GM19372 (cell line): ENCODE measurements at regions not wholly inside any gene's neighbourhood (a gene's known extent, or its start where the extent isn't known, plus 50 kb on each side); places are given as distances from the start of the nearest gene placed in this dataset.
A peak's percentile ranks its signal among the peaks of the same experiment; 100 is the strongest.
"Not testable (repeated sequence)": the region's sequence is repeated elsewhere in the genome, so short reads cannot be mapped to it uniquely, and the experiment has no call there.

Experiments
- ATAC-seq: cut with Tn5 transposase; IDR thresholded peaks from one replicate; pipeline ENCODE4 v1.9.1; 2021; ENCODE audit warnings: mild to moderate bottlenecking, low read depth, moderate library complexity; ENCODE audit not compliant: unreplicated experiment

DNA sequence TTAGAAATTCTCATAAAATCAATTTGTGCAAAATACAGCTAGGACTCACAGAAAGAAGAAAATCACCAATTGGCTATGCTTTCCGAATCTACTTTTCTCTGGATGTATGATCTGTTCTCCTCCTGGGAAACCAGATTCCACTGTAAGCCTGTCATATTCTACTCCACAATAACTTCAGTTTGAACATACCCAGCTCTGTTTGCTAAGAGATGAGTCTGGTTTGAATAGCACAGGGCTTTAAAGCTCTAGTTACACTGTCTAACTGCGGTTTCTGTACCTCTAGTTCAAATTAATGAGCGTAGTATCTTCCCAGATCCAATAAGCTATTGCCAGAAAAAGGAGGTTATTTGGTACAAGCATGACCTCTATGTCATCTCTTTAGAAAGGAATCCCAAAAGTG is 270.1 kb downstream of the DAD1 start:
- ATAC-seq, result no peak

DNA sequence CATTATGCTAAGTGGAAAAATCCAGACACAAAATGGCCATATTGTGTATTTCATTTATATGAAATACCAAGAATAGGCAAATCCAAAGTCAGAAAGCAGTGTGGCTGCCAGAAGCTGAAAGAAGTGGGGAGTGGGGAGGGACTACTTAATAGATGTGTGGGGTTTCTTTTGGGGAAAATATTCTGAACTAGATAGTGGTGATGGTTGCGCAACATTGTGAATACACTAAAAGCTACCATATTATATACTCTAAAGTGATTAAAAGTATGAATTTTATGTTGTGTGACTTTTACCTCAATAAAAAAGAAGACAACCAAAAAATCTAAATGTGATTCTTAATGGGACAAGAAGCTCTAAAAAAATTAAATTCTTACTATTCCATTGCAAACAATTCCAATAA is 272.6 kb downstream of the DAD1 start:
- ATAC-seq, result no peak

DNA sequence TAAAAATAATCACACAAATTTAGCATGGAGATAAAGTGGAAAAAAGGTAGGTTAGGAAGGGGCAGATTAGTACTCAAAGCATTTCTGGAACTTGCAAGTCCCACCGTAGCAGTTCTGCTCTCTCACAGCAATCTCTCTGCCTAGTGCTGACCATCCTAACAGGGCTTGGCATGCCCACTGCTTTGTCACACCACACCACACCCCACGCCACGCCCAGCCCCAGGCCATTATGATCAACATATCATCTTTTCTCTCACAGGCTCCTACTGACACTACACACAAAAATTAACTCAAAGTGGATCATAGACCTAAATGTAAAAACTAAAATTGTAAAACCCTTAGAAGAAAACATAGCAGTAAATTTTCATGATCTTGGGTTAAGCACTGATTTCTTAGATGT is 273.7 kb downstream of the DAD1 start:
- no peak for ATAC-seq

DNA sequence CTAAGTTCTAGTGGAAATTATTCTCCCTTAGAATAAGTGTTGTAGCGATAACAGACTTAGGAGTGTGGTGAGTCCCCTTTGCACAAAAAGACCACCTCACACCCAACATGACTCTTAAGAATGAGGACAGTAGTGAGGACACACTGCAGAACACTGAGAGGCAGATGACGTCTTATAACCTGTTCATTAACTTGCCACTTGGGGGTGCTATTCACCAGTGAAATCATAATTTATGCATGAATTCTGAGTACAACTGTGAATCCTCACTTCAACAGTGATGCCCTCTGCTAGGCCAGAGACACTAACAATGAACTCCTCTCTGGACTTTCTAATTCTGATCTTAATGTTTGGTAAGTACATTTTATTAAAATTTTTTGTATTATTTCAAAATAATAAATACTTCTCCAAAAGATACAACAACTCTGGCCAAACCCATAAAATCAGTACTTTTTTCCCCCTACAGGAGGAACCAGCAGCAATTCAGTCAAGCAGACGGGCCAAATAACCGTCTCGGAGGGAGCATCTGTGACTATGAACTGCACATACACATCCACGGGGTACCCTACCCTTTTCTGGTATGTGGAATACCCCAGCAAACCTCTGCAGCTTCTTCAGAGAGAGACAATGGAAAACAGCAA is 274.7 kb downstream of the DAD1 start:
- peak; percentile 61 for ATAC-seq

DNA sequence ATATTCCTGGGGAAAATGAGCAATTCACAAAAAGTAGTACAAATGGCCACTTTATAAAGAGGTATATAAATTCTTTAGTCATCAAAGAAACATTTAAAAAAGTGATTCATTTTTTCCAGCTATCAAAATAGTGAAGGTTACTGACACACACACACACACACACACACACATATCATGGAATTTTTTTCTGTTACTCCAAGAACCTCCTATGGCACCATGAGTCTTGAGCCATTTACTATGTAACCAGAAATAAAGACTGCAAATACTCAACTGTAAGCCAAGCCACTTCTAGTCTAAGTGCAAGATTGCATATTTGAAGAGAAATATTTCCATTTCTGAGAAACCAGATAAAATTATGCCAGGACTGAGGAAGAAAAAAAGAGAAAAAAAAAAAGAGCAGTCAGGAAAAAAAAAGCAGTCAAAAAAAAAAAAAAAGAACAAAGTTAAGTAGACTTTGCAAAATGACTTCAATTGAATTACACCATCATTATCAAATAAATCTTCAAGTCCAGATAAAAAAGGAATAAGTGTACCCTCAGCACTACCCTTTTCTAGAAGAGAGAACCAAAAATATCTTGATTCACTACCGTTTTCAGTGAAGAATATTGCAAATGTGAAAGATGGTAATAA is 275.7 kb downstream of the DAD1 start:
- ATAC-seq, result no peak

DNA sequence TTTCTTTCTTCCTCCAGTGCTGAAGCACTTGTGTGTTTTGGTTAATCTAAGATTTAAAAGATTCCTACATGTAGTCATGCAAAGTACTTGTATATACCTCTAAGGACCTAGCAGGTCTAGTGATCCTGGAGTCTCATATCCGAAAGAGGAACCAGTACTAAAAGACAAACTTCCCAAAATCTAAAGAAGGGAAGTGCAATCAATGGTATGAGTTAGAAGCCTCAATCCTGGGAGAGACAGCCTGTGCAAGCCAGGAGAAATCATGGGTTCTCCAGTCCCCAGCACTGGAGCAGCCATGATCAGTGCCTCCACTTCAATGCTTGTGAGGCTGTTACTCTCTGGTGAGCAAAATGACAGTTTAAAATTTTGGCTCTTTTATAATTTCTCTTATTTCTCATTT is 277.4 kb downstream of the DAD1 start:
- ATAC-seq, result no peak

DNA sequence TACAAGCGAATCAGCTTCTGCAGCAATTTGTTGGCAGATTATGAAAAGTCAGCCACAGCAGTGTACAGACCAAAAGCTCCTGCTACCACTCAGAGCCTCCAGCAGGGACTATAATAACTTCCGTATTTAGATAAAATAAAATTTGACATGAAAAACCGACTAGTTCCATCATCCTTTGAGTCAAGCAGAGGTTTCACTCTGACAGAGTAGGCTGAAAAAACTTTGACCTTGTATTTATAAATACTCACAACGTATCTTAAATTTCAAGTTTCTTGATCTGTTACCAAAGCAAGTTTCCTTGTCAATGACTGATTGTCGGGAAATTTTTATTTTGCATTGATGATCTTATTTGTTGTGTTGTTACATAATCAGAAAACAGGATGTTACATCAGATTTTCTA is 283.4 kb downstream of the DAD1 start:
- no peak for ATAC-seq

DNA sequence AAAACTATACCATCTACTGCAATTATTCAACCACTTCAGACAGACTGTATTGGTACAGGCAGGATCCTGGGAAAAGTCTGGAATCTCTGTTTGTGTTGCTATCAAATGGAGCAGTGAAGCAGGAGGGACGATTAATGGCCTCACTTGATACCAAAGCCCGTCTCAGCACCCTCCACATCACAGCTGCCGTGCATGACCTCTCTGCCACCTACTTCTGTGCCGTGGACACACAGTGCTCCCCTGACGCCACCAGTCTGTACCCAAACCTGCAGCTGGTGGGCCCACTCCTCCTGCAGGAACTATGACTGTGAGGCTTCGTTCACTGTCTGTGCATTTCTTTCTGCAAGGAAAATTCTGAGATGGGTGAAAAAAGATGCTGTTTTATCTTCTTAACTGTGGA is 284.7 kb downstream of the DAD1 start:
- no peak for ATAC-seq

DNA sequence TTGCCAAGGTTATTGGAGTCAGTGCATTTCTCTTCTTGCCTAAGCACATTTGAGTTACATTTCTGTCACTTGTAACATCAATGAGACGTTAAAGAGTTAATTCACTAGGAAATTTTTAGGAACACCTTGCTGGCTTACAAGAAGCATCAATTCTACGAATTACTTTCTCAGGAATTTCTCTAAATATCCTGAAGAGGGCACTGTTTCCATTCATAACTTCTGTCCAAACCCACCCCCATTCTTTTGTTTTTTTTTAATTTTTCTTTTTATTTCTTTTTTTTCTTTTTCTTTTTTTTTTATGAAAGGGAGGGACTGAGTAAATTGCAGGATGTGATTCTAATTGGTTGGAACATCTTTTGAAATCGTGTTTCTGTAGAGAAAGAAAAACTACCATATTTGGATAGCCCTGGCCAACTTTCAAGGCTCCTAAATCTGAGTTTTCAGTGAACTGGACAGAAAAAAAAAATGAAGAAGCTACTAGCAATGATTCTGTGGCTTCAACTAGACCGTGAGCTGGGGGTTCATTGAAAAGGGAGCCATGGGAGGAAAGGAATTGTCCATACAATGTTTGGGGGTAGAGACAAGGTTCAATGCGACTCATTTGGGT is 285.3 kb downstream of the DAD1 start:
- no peak for ATAC-seq

DNA sequence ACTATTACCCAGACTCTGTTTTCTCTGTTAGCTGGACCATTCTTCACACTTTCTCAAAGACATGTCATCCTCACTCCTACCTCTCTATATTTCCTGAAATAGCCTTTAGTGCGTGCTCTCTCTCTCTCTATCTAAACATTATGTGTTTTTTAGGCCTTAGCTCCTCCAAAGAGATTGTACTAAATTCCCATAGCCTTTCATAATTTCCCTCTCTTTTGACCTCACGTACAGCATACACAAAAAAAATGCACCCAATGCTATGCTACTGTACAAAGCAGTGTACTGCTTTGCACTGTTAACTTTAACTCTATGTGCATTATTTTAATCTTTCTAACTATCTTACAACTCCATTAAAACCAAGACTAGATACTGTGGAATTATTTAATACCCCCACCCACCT is 288.4 kb downstream of the DAD1 start:
- no peak for ATAC-seq

DNA sequence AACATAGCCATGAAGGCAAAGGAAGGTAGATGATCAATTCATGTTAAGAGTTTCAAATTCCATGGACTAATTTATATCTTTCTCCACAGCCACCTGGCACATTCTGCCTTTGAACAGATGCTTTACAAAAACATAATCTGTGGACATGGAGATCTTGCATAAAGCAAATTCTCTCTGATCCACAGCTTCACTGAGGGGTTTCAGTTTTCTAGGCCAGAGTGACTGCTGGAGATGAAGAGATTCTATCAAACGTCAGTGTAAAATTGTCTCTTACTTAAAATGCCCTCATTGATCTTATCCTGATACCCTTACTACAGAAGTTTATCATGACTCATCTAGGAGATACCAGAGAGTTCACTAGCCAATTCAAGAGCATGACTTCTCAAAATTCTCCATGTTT is 291.6 kb downstream of the DAD1 start:
- no peak for ATAC-seq

DNA sequence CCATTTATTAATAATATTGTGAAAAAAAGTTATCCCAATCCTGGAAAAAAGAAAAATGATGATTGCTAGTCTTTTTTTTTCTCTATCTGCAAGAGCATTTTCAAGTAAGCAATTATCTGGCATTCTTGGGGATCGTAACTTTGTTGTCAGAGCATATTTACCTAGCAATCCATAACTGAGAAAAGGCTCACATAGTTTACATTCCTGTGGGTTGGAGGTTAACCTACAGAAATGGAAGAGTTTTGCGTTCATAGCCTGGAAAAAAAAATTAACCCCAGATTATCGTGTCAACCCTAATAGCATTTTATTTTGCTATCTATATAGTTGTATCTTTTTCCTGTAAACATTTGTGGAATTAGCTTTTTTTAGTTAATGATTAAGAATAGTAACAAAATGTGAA is 292.3 kb downstream of the DAD1 start:
- ATAC-seq, result no peak

DNA sequence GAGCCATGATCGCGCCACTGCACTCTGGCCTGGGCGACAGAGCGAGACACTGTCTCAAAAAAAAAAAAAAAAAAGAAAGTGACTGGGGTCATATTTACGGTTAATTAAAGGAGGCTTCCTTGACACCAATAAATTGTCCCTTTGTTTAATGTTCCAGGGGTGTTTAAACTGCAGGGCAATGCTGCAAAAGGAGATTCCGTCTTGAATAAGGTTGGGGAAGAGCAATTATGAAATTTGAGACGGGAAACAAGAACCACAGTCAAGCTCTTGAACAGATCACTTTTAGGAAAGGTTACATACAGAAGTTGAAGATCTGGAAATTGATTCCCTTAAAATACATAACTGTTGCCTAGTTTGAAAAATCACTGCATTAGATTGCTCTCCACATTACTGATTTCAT is 292.9 kb downstream of the DAD1 start:
- no peak for ATAC-seq

DNA sequence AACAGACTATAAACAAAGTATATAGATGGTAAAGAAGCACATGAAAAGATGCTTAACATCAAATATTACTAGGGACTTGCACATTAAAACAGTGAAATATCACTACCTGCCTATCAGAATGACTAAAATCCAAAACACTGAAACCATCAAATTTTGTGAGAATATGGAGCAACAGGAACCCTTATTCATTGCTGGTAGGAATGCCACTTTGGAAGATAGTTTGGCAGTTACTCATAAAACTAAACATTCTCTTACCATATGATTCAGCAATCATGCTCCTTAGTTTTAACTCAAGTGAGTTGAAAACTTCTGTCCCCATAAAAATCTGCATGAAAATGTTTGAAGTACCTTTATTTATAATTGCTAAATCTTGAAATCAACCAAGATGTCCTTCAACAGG is 297.6 kb downstream of the DAD1 start:
- ATAC-seq, result no peak

DNA sequence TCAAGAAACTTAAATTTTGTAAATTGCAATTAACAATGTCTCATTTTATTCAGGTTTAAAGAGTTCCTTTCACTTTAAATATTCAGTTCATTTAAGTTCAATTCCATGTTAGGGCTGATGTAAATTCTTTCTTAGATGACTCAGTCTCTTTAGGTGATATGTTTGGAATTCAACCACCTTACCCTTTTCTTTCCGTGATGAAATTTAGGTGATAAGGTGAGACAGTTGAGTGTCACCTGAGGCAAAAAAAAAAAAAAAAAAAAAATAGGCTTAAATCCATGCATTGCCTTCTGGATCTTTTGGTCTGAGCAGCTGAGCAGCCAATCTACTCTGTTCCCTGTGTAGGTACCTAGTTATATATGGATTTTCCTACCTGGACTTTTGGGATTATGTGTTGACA is 299.5 kb downstream of the DAD1 start:
- no peak for ATAC-seq

DNA sequence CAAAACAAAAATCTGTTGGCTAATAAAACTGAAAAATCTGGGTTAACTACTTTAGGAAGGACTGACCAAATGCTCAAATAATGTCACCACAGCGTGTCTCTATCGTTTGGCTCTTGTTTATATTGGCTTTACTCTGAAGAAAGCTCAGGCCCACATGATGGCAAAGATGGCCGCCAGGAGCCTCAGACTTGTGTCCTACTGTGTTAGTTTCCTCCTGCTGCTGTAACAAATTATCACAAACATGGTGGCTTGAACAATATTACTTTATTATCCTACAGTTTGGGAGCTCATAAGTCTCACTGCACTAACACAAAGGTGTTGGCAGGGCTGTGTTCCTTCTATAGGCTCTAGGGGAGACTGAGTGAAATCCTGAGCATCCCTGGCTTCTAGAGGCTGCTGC is 303.0 kb downstream of the DAD1 start:
- ATAC-seq, result no peak

DNA sequence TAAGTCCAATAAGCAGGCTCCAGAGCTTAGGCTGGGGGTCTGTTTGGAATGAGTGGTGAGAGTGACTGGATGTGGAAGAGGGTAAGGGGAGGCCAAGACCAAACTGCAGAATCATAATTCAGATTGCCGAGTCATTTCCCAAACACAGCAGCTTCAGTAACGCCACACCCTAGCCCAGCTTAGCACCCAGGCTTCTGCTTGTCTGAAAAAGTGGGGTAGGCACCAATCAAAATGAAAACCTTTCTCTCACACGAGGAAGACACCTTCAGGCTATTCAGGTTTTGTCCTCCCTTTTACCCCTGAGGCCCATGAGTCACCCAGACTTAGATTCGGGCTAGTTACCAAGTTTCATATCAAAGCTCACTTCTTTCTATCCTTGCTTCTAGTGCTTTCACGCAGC is 306.1 kb downstream of the DAD1 start:
- no peak for ATAC-seq

DNA sequence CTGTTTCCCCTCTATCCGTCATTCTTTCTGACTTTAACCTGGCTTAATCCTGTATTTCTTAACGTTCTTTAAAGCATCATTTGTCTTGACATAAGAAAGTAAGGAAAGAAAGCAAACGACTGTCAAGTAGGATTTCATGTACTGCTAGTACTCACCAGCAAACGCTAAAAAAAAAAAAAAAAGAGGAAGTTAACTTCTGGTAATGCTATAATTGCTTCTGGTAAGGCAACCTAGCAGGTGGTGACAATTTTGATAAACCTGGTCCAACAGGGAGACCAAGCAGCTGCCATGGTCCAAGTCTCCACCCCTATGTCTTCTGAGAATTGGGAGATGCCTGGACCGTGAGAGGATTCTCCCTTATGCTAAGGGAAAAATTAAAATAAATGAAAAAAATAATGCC is 306.6 kb downstream of the DAD1 start:
- no peak for ATAC-seq

DNA sequence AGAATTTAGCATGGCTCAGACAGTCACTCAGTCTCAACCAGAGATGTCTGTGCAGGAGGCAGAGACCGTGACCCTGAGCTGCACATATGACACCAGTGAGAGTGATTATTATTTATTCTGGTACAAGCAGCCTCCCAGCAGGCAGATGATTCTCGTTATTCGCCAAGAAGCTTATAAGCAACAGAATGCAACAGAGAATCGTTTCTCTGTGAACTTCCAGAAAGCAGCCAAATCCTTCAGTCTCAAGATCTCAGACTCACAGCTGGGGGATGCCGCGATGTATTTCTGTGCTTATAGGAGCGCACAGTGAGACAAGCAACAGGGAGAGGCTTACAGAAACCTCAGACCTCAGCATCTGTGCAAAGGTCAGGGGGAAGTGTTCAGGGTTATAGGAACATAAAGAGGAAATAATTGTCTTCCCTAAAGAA is 307.6 kb downstream of the DAD1 start:
- ATAC-seq, result not testable (repeated sequence)

DNA sequence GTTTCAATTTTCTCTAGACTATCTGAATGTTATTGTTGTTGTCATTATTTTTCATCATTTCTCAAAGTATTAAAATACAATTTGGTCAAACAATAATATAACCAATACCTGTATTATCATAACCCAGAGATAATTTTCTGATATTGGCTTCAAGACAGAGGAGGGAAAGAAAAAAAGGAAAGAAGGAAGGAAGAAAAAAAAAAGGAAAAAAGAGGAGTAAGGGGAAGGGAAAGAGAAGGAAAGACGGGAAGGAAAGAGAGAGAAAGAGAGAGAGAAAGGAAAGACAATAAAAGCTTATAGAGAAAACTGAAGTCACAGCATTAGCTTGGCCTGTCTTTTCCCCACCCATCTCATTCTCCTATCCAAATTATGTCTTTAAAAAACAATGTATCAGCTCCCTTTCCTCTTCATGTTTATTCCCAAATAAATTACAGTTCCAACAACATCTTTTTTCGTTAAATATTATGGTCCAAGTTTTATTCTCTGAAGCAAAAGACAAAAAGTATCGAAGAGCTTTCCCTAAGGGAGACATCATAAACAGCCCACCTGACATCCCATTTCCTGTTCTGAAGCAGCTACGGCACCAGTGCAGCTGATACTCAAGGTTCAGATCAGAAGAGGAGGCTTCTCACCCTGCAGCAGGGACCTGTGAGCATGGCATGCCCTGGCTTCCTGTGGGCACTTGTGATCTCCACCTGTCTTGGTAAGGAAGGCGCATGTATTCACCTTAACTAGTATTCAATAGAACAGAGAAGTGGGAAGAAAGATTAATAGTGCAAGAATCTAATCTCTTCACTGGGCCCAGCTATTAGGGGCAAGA is 308.3 kb downstream of the DAD1 start:
- no peak for ATAC-seq
